K562 (cell line): ENCODE measurements at regions not wholly inside any gene's neighbourhood (a gene's known extent, or its start where the extent isn't known, plus 50 kb on each side); places are given as distances from the start of the nearest gene placed in this dataset.

ENCODE experiments used
- ATAC-seq: fragments of 200-7000 bp; cut with Tn5 transposase; 3 replicates; pipeline ENCODE4 v1.9.1; 2020; ENCODE audit warnings: moderate library complexity
- BruUV-seq: library from RNA; stranded (reverse); fragments of 400-500 nt; replicated peaks from 2 replicates; lab custom pipeline; 2021; lab: Mats Ljungman, UMichigan
- CTCF ChIA-PET: fragments of 300-600 bp; formaldehyde crosslinking; extraction: SDS; loops from one replicate; lab custom pipeline; 2021; ENCODE audit warnings: low intra/inter-chr PET ratio; lab: Yijun Ruan, JAX
- POLR2A ChIA-PET: fragments of 300-600, 350-650 bp; sonication (Branson Sonifier 250); formaldehyde crosslinking; extraction: SDS; loops from one replicate; lab custom pipeline; 2021; ENCODE audit warnings: antibody characterized with exemption, inconsistent platforms; lab: Yijun Ruan, JAX
- DNase-seq, 4 experiments: peaks; one replicate each; pipeline versions ENCODE4 v3.0.0 to v3.0.0-alpha.2; 2011 to 2018; ENCODE audit warnings: low spot score in 3 of 4, mixed read lengths in 3 of 4; ENCODE audit errors: extremely low read depth in 1 of 4
- FAIRE-seq: peaks from 2 replicates; lab custom pipeline; 2011; peaks lifted over from hg19 to GRCh38; lab: Jason Lieb, UNC
- H2AFZ ChIP-seq: 2 replicates; pipeline ENCODE4 v1.6.0; 2011; ENCODE audit warnings: low read depth, low read length, control low read depth, inconsistent platforms
- H3K27ac ChIP-seq: fragments of 200-600 bp; 3 replicates; pipeline ENCODE4 v1.8.0; 2011; ENCODE audit warnings: low read depth, mild to moderate bottlenecking, control low read depth, inconsistent platforms, low read length, moderate library complexity, mixed read lengths; ENCODE audit errors: extremely low read depth
- H3K27me3 ChIP-seq, 2 experiments: fragments of 300-600 bp in 1 of 2; 2 replicates in 1 of 2; 3 replicates in 1 of 2; pipeline versions ENCODE4 v1.6.0 to v1.8.0; 2011; ENCODE audit warnings: inconsistent platforms in 2 of 2, low read length in 2 of 2, mild to moderate bottlenecking in 1 of 2, mixed read lengths in 1 of 2, moderate library complexity in 1 of 2; ENCODE audit not compliant: control insufficient read depth in 2 of 2, insufficient read depth in 2 of 2
- H3K36me3 ChIP-seq: fragments of 300-600 bp; 3 replicates; pipeline ENCODE4 v1.8.0; 2011; ENCODE audit warnings: mild to moderate bottlenecking, low read length, inconsistent platforms; ENCODE audit not compliant: control insufficient read depth, insufficient read depth
- H3K4me1 ChIP-seq, 2 experiments: fragments of 200-600 bp in 1 of 2; replicated peaks in 1 of 2; 2 replicates in 1 of 2; 3 replicates in 1 of 2; pipeline versions ENCODE4 v1.5.1 to v1.8.0; 2011; ENCODE audit warnings: inconsistent platforms in 2 of 2, low read length in 2 of 2, mild to moderate bottlenecking in 1 of 2, mixed read lengths in 1 of 2, moderate library complexity in 1 of 2; ENCODE audit not compliant: control insufficient read depth in 2 of 2, insufficient read depth in 2 of 2
- H3K4me2 ChIP-seq: 2 replicates; pipeline ENCODE4 v1.6.1; 2011; ENCODE audit warnings: low read length, control low read depth, inconsistent platforms, mixed read lengths; ENCODE audit not compliant: insufficient read depth
- H3K4me3 ChIP-seq: fragments of 200-600 bp; sonication (generic), shearing (Covaris generic); 2 replicates; pipeline ENCODE4 v1.5.1; 2016; ENCODE audit warnings: control low read depth, inconsistent platforms
- H3K79me2 ChIP-seq: fragments of 200-600 bp; 3 replicates; pipeline ENCODE4 v1.8.0; 2011; ENCODE audit warnings: low read length, inconsistent platforms; ENCODE audit not compliant: control insufficient read depth, insufficient read depth
- H3K9ac ChIP-seq, 2 experiments: 2 replicates each; pipeline versions ENCODE4 v1.6.0 to v1.6.1; 2011; ENCODE audit warnings: low read depth in 2 of 2, low read length in 2 of 2, control low read depth in 1 of 2, inconsistent platforms in 1 of 2, mild to moderate bottlenecking in 1 of 2, mixed read lengths in 1 of 2; ENCODE audit not compliant: insufficient read depth in 1 of 2
- H3K9me1 ChIP-seq: one replicate; pipeline ENCODE4 v1.6.0; 2011; ENCODE audit warnings: inconsistent platforms, mild to moderate bottlenecking, low read length, moderate library complexity; ENCODE audit not compliant: control insufficient read depth, insufficient read depth
- H3K9me3 ChIP-seq: replicated peaks from 2 replicates; pipeline ENCODE4 v1.5.1; 2011; ENCODE audit warnings: low read depth, low read length, inconsistent platforms; ENCODE audit not compliant: control insufficient read depth, insufficient read depth
- H4K20me1 ChIP-seq: replicated peaks from 2 replicates; pipeline ENCODE4 v1.6.1; 2011; ENCODE audit warnings: low read length, inconsistent platforms, mixed read lengths; ENCODE audit not compliant: control insufficient read depth, insufficient read depth
- E2F3 ChIP-seq: fragments of 250-450 bp; sonication (Bioruptor Pico); IDR thresholded peaks from 2 replicates; pipeline ENCODE4 v1.4.0; 2020; ENCODE audit warnings: mild to moderate bottlenecking
- ETV1 ChIP-seq: fragments of 450-650 bp; conservative IDR thresholded peaks from 2 replicates; pipeline ENCODE4 v1.6.1; 2016; ENCODE audit warnings: missing genetic modification characterization, control low read depth, low read depth, missing compliant biosample characterization
- FUS ChIP-seq: fragments of 200-400 bp; formaldehyde crosslinking; optimal IDR thresholded peaks from 2 replicates; pipeline ENCODE3; 2017; ENCODE audit warnings: low read depth, low read length
- JUND ChIP-seq, 2 experiments: IDR thresholded peaks; 2 replicates in 1 of 2; 3 replicates in 1 of 2; pipeline ENCODE4 v1.6.1; 2011; ENCODE audit warnings: borderline replicate concordance in 2 of 2, low read depth in 2 of 2, low read length in 2 of 2, improper control_type of control experiment in 1 of 2, missing biosample characterization in 1 of 2, missing genetic modification characterization in 1 of 2, missing genetic modification reagents in 1 of 2
- RBM25 ChIP-seq: fragments of 200-400 bp; formaldehyde crosslinking; IDR thresholded peaks from 2 replicates; pipeline ENCODE4 v1.6.1; 2018; ENCODE audit warnings: low read length, low read depth, moderate library complexity; ENCODE audit not compliant: severe bottlenecking
- TCF3 ChIP-seq: sonication (generic); formaldehyde crosslinking; IDR thresholded peaks from 2 replicates; pipeline ENCODE4 v1.4.0; 2020; ENCODE audit warnings: mild to moderate bottlenecking, missing genetic modification reagents
- TEAD4 ChIP-seq, 2 experiments: sonication (generic) in 1 of 2; formaldehyde crosslinking in 1 of 2; IDR thresholded peaks; 2 replicates each; pipeline versions ENCODE4 v1.6.1 to v1.8.0; 2012 to 2022; ENCODE audit warnings: borderline replicate concordance in 1 of 2, inconsistent platforms in 1 of 2, low read length in 1 of 2, mild to moderate bottlenecking in 1 of 2, missing genetic modification reagents in 1 of 2
- YBX1 ChIP-seq: fragments of 450-650 bp; IDR thresholded peaks from 2 replicates; pipeline ENCODE4 v1.7.1; 2016; ENCODE audit warnings: mild to moderate bottlenecking
- ZBTB26 ChIP-seq: fragments of 450-650 bp; formaldehyde crosslinking; IDR thresholded peaks from 2 replicates; pipeline ENCODE4 v1.4.0; 2022; ENCODE audit warnings: missing genetic modification characterization
- ZNF175 ChIP-seq: fragments of 200-800 bp; sonication (Bioruptor generic); IDR thresholded peaks from 2 replicates; pipeline ENCODE4 v1.6.1; 2016; ENCODE audit warnings: low read depth, mild to moderate bottlenecking, missing genetic modification characterization, missing compliant biosample characterization
- ZNF282 ChIP-seq: sonication (generic); formaldehyde crosslinking; IDR thresholded peaks from 2 replicates; pipeline ENCODE4 v1.8.1; 2023; ENCODE audit warnings: missing genetic modification reagents
- ZNF445 ChIP-seq: fragments of 250-450 bp; sonication (Bioruptor Pico); IDR thresholded peaks from 2 replicates; pipeline ENCODE4 v1.4.0; 2020; ENCODE audit warnings: low read depth, mild to moderate bottlenecking, moderate library complexity
- ZNF77 ChIP-seq: fragments of 250-450 bp; sonication (Bioruptor Pico); IDR thresholded peaks from 2 replicates; pipeline ENCODE4 v1.5.0; 2020
- WGBS: fragments of 100-300 bp; shearing (Covaris generic); methylation state at CpG from one replicate; pipeline ENCODE4 v1.1.6; 2016; ENCODE audit warnings: low coverage, mixed read lengths; ENCODE audit not compliant: insufficient coverage; ENCODE audit errors: missing lambda C conversion rate; 5-methylcytosine and 5-hydroxymethylcytosine counted together
- in situ Hi-C: fragments of 300-500 bp; cut with MboI; formaldehyde crosslinking; loops from 4 replicates; pipeline ENCODE4 v1.15.0; 2018; ENCODE audit warnings: inconsistent platforms, mixed read lengths
- intact Hi-C: fragments of 100-400 bp; cut with micrococcal nuclease; formaldehyde crosslinking; loops from 2 replicates; pipeline ENCODE4 v1.14.2; 2022
- TF ChIP-seq, protein P1 (sequence below), 2 experiments: IDR thresholded peaks; 2 replicates each; pipeline ENCODE4 v1.6.1; 2012; ENCODE audit warnings: improper control_type of control experiment in 2 of 2, low read depth in 2 of 2, low read length in 2 of 2, borderline replicate concordance in 1 of 2

DNA sequence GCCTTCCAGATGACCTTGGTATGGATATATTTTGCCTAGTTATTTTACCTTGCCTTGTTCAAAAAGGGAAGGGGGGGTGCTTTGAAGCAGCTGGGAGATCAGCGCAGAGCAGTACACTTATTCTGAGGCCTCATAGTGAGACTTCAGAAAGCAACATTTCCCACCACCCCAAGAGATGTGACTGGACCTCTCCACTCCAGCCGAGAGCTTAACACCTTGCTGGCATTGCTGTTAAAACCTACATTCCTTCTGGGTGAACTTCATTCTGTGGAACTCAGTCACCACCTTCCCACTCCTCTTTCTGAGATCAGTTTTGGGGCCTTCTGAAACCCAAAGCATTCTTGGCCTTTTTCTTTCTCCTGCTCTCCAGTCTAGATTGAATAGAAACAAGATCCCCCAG is 148.7 kb downstream of the BARHL2 start:
- no peak for ATAC-seq
- CTCF ChIA-PET, result no interaction called here

More for the DNA sequence above, 148.7 kb downstream of the BARHL2 start:
- POLR2A ChIA-PET, result no interaction called here
- 0% methylated on average over 1 of the region's 2 CpGs for WGBS
- FAIRE-seq (no peak), DNase-seq (no peak)
- in situ Hi-C loops (no loop called here), intact Hi-C loops (no loop called here)
- no TSS peak for BruUV-seq
- Histone ChIP-seq H3K9me1 (no peaks in the 10 kb centered on the region), H3K79me2 (no peaks in the 10 kb centered on the region), H3K36me3 (no peaks in the 10 kb centered on the region), H3K27me3 (peaks cover 0 to 3% of the 10 kb centered on the region in 2 experiments; a peak in 1 of 5 replicates), H4K20me1 (no peaks in the 10 kb centered on the region), H3K4me1 (no peaks in the 10 kb centered on the region), H3K4me2 (no peak overlapping the region), H2AFZ (no peak overlapping the region), H3K9me3 (no peaks in the 10 kb centered on the region), H3K4me3 (no peak overlapping the region), H3K27ac (no peak overlapping the region), H3K9ac (no peak overlapping the region)
- TF ChIP-seq RBM25, result no peak
- no peak for TF ChIP-seq ZNF175 (CRISPR knock-in tag)
- no peak for TF ChIP-seq ETV1
- no peak for TF ChIP-seq TEAD4 (IDR thresholded peaks at IDR 0.05; ENCODE audit: low read length)
- no peak for TF ChIP-seq TEAD4 (CRISPR knock-in tag; IDR thresholded peaks at IDR 0.05; ENCODE audit: borderline replicate concordance)
- TF ChIP-seq TCF3 (CRISPR knock-in tag), result no peak
- no peak for TF ChIP-seq JUND (IDR thresholded peaks at IDR 0.05; ENCODE audit: borderline replicate concordance, low read depth, low read length)
- TF ChIP-seq JUND (tag; IDR thresholded peaks at IDR 0.05; ENCODE audit: borderline replicate concordance, low read depth, low read length), result no peak
- TF ChIP-seq YBX1, result no peak
- TF ChIP-seq E2F3 (CRISPR knock-in tag), result no peak
- TF ChIP-seq, protein P1, sequence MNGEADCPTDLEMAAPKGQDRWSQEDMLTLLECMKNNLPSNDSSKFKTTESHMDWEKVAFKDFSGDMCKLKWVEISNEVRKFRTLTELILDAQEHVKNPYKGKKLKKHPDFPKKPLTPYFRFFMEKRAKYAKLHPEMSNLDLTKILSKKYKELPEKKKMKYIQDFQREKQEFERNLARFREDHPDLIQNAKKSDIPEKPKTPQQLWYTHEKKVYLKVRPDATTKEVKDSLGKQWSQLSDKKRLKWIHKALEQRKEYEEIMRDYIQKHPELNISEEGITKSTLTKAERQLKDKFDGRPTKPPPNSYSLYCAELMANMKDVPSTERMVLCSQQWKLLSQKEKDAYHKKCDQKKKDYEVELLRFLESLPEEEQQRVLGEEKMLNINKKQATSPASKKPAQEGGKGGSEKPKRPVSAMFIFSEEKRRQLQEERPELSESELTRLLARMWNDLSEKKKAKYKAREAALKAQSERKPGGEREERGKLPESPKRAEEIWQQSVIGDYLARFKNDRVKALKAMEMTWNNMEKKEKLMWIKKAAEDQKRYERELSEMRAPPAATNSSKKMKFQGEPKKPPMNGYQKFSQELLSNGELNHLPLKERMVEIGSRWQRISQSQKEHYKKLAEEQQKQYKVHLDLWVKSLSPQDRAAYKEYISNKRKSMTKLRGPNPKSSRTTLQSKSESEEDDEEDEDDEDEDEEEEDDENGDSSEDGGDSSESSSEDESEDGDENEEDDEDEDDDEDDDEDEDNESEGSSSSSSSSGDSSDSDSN (IDR thresholded peaks at IDR 0.05; ENCODE audit: borderline replicate concordance in 1 of 2, low read depth in 2 of 2, low read length in 2 of 2), result no peak
- TF ChIP-seq ZNF282 (CRISPR knock-in tag), result no peak
- TF ChIP-seq ZNF77, result no peak
- TF ChIP-seq FUS, result no peak
- no peak for TF ChIP-seq ZNF445 (CRISPR knock-in tag)
- no peak for TF ChIP-seq ZBTB26 (CRISPR knock-in tag)
